Renal cortex interstitium (tissue), 11 donors: ENCODE measurements at regions not wholly inside any gene's neighbourhood (a gene's known extent, or its start where the extent isn't known, plus 50 kb on each side); places are given as distances from the start of the nearest gene placed in this dataset.
"Not testable (repeated sequence)": the region's sequence is repeated elsewhere in the genome, so short reads cannot be mapped to it uniquely, and the experiment has no call there.

ENCODE experiments used
- DNase-seq, 11 donors: peaks; one replicate each; pipeline ENCODE4 v3.0.0-alpha.2; 2013; ENCODE audit warnings: low read depth in 9 of 11, low spot score in 4 of 11; ENCODE audit errors: extremely low read depth in 1 of 11

GRCh38 chr4:25981749-25982148, 67.7 kb downstream of the SMIM20 start:
- DNase-seq = no peak

GRCh38 chr4:25982962-25983361, 68.9 kb downstream of the SMIM20 start:
- no peak for DNase-seq

GRCh38 chr4:25984266-25984665, 70.2 kb downstream of the SMIM20 start:
- no peak for DNase-seq

GRCh38 chr4:25984796-25985195, 70.8 kb downstream of the SMIM20 start:
- no peak for DNase-seq

GRCh38 chr4:25986807-25987206, 72.8 kb downstream of the SMIM20 start:
- no peak for DNase-seq

- no peak for DNase-seq
These were observed 77.3 kb downstream of the SMIM20 start for GRCh38 chr4:25991340-25991739.

- DNase-seq = no peak
These were observed 79.6 kb downstream of the SMIM20 start for GRCh38 chr4:25993395-25994185.

GRCh38 chr4:25994577-25994976, 80.6 kb downstream of the SMIM20 start:
- DNase-seq = not testable (repeated sequence)

- no peak for DNase-seq
These were observed 86.4 kb downstream of the SMIM20 start for GRCh38 chr4:26000274-26000950.

- no peak for DNase-seq
These were observed 87.4 kb downstream of the SMIM20 start for GRCh38 chr4:26001413-26001812.

GRCh38 chr4:26001816-26002215, 87.8 kb downstream of the SMIM20 start:
- DNase-seq = no peak

GRCh38 chr4:26003056-26003455, 89.0 kb downstream of the SMIM20 start:
- DNase-seq = peak in 2 of 11 donors; percentile 26 to 28

GRCh38 chr4:26004290-26004689, 90.3 kb downstream of the SMIM20 start:
- no peak for DNase-seq

GRCh38 chr4:26005764-26006163, 91.7 kb downstream of the SMIM20 start:
- no peak for DNase-seq

- no peak for DNase-seq
These were observed 94.7 kb downstream of the SMIM20 start for GRCh38 chr4:26008737-26009136.

GRCh38 chr4:26009502-26009901, 95.5 kb downstream of the SMIM20 start:
- DNase-seq = no peak

- no peak for DNase-seq
These were observed 96.3 kb downstream of the SMIM20 start for GRCh38 chr4:26010304-26010703.

GRCh38 chr4:26013629-26014028, 99.6 kb downstream of the SMIM20 start:
- no peak for DNase-seq

GRCh38 chr4:26015133-26015651, 101.2 kb downstream of the SMIM20 start:
- no peak for DNase-seq

- no peak for DNase-seq
These were observed 101.9 kb downstream of the SMIM20 start for GRCh38 chr4:26015906-26016305.
